ENCODE measurements at regions not wholly inside any gene's neighbourhood (a gene's known extent, or its start where the extent isn't known, plus 50 kb on each side); places are given as distances from the start of the nearest gene placed in this dataset.

GRCh38 chr1:8211883-8212579, 105.9 kb upstream of the SLC45A1 start (continued):
- TF ChIP-seq TFE3 (CRISPR knock-in tag; IDR thresholded peaks at IDR 0.05) (peak; percentile 97), ATRX (CRISPR knock-in tag; IDR thresholded peaks at IDR 0.05; ENCODE audit: borderline replicate concordance) (no peak), ZNF121 (CRISPR knock-in tag; IDR thresholded peaks at IDR 0.05) (peak; percentile 93), THAP11 (CRISPR knock-in tag; IDR thresholded peaks at IDR 0.05) (peak; percentile 87), ZMYM2 (CRISPR knock-in tag; IDR thresholded peaks at IDR 0.05) (peak; percentile 97), ZNF572 (CRISPR knock-in tag; IDR thresholded peaks at IDR 0.05) (no peak), ZBTB42 (CRISPR knock-in tag; IDR thresholded peaks at IDR 0.05) (peak; percentile 51; the same call in 1 of the 2 replicates), ZNF468 (CRISPR knock-in tag; IDR thresholded peaks at IDR 0.05) (no peak), ZNF800 (CRISPR knock-in tag; IDR thresholded peaks at IDR 0.05) (0 out of 2 replicates have a peak, but pooled peaks have one; percentile 75), ZNF282 (IDR thresholded peaks at IDR 0.05; ENCODE audit: partially characterized antibody) (no peak), ZMYM3 (CRISPR knock-in tag; IDR thresholded peaks at IDR 0.05) (peak; percentile 91), RAD51 (IDR thresholded peaks at IDR 0.05; ENCODE audit: borderline replicate concordance) (no peak), NRL (CRISPR knock-in tag; IDR thresholded peaks at IDR 0.05; ENCODE audit: borderline replicate concordance) (0 out of 2 replicates have a peak, but pooled peaks have one; percentile 25), TRIM22 (IDR thresholded peaks at IDR 0.05) (no peak), HOXA5 (CRISPR knock-in tag; IDR thresholded peaks at IDR 0.05) (peak; percentile 78), SAFB2 (CRISPR knock-in tag; IDR thresholded peaks at IDR 0.05; ENCODE audit: borderline replicate concordance, low read depth) (no peak; the same call in 1 of the 2 replicates), ZBTB34 (CRISPR knock-in tag; IDR thresholded peaks at IDR 0.05) (peak; percentile 31; the same call in 1 of the 2 replicates), PRDM10 (CRISPR knock-in tag; IDR thresholded peaks at IDR 0.05; ENCODE audit: low read depth) (peak; percentile 62; the same call in 1 of the 2 replicates), ZMAT5 (CRISPR knock-in tag; IDR thresholded peaks at IDR 0.05; ENCODE audit: borderline replicate concordance, low read depth) (no peak), TOE1 (CRISPR knock-in tag; IDR thresholded peaks at IDR 0.05) (no peak)
